Central memory CD4-positive, alpha-beta T cell (primary cell): ENCODE measurements at regions not wholly inside any gene's neighbourhood (a gene's known extent, or its start where the extent isn't known, plus 50 kb on each side); places are given as distances from the start of the nearest gene placed in this dataset.
"Not testable (repeated sequence)": the region's sequence is repeated elsewhere in the genome, so short reads cannot be mapped to it uniquely, and the experiment has no call there.

Experiments
- DNase-seq: peaks from one replicate; pipeline ENCODE4 v3.0.0; 2022

DNA sequence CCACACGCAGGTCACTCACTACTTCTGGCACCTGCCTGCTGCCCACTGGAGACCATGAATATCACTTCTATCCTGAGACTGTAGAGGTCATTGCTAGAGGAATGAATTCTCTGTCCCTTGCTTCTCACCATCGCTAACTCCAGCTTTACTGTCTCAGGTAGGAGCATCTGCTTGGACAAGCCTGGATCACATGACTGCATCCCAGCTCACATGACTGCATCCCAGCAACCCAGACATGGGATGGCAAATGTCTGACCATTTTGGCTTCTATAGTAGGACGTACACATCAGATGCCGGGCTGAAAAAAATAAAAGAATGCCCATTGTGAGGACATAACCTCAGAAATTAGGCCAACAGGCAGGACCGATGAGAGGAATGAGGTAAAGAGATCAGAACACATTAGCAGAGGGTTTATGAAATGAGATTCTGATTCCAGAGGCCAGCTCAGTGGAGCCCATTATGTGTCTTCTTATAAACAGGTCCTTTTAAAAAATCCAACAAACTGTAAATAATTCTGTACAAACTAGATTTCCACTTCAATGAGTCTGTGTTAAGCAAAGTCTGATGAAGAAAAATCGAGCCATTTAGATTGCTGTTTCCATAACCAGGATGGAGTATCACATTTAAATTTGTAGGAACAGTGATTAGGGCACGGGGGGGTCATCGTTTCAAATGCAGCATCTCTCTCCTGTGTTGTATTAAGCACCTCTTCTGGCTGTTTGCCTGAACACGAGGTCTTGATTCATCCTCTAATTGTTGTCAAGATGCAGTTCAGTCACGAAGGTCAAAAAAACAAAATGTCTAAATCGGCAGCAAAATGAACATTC lies 126.7 kb downstream of the MTHFS start:
- DNase-seq: no peak

DNA sequence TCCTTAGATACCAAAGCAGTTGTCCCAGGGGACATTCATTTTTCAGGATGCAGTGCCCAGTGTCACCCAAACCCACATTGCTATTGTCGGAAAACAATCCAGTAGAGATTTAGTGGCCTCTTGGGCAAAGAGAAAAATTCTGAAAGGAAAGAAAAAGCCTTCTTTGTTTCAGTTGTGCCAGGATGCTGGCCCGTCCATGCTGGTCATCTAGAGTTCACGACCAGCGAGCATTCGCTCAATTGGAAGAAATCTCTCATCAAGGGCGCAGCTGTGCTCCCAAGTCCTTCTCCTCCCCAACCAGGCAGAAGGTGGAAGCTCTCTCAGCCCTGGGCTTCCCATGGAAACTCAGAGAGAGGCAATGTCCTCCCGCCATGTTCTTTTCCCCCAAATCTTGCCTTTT lies 123.7 kb downstream of the MTHFS start:
- DNase-seq: no peak

- no peak for DNase-seq
Measured at GRCh38 chr15:79775821-79776220, 121.0 kb downstream of the MTHFS start.

GRCh38 chr15:79777916-79778315 lies 118.9 kb downstream of the MTHFS start:
- DNase-seq: no peak

DNA sequence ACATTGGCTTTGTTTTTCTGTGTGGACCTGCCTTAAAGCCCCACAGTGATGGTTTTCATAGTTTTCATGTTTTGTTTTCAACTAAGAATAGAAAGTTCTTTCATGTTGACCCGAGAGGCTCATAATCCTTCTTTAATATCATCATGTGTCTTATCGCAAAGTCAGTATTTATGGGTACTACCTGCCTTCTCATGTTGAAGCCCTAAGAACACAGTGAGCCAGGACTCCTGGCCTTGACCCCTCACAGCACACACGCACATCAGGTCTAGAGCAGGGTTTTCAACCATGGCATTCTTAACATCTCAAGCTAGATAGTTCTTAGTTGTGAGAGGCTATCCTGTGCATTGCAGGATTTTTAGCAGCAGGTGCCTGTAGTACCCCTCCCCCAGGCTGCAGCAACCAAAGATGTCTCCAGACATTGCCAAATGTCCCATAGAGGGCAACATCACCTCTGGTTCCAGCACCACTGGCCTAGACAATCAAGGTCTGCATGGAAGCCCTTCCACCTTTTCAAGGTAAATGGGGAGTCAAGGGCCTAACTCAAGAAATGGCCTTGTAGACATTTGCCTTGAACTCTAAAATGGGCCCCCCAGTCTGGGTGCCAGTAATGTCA lies 118.3 kb downstream of the MTHFS start:
- no peak for DNase-seq

GRCh38 chr15:79779746-79780145 lies 117.1 kb downstream of the MTHFS start:
- no peak for DNase-seq

GRCh38 chr15:79782307-79782706 lies 114.5 kb downstream of the MTHFS start:
- DNase-seq: not testable (repeated sequence)
